HG02970 (cell line): ENCODE measurements at regions not wholly inside any gene's neighbourhood (a gene's known extent, or its start where the extent isn't known, plus 50 kb on each side); places are given as distances from the start of the nearest gene placed in this dataset.
"Not testable (repeated sequence)": the region's sequence is repeated elsewhere in the genome, so short reads cannot be mapped to it uniquely, and the experiment has no call there.

ENCODE experiments used
- ATAC-seq: cut with Tn5 transposase; IDR thresholded peaks from one replicate; pipeline ENCODE4 v1.9.1; 2021; ENCODE audit warnings: mild to moderate bottlenecking, moderate library complexity, moderate number of reproducible peaks; ENCODE audit not compliant: unreplicated experiment, low FRiP score

- no peak for ATAC-seq
Measured at GRCh38 chr6:145069966-145070365, 665.4 kb downstream of the EPM2A start.

DNA sequence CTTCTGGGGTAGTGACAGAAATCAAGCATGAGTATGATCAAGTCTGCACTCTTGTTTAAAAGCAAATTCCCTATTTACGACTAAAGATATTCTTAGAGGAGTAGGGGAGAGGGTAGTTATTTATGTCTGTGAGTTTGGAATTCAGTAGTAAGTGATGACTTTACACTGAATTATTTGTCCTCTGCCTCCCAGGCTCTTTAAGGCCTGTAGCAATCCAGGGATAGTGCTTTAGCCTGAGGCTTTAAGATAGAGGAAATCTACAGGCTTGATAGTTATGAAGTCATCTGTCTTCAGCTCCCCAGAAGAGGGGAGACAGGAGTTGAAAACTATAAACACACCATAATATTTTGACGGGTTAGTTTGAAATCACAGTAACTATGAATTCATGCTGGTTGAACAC lies 664.5 kb downstream of the EPM2A start:
- no peak for ATAC-seq

DNA sequence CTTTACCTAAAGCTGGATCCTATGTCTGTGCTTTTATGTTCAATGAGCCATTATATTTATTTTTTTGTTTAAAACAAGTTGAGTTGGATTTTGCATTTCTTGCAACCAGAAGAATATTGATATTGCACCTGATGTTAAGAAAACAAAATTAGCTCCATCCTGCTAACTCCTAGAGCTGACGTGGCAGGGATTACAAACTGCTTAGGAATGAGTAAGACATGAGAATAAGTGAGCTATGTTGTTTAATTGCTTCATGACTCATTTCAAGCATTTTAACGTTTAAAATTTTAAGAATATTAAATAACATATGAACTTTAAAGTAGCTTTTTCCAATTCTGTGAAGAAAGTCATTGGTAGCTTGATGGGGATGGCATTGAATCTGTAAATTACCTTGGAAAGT lies 663.5 kb downstream of the EPM2A start:
- no peak for ATAC-seq

GRCh38 chr6:145073811-145074210 lies 661.5 kb downstream of the EPM2A start:
- ATAC-seq: no peak

DNA sequence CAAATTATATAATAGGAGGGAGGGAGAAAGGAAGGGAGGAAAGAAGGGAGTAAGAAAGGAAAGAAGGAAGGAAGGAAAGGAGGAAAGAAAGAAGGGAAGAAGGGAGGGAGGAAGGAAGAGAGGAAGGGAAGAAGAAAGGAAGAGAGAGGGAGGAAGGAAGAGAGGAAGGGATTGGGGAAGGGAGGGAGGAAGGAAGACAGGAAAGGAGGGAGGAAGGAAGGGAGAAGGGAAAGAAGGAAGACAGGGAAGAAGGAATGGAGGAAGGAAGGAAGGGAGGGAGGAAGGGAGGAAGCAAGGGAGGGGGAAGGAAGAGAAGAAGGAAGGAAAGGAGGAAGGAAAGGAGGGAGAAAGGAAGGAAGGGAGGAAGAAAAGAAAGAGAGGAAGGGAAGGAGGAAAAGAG lies 660.5 kb downstream of the EPM2A start:
- no peak for ATAC-seq

GRCh38 chr6:145075425-145075824 lies 659.9 kb downstream of the EPM2A start:
- ATAC-seq: no peak

GRCh38 chr6:145076115-145076841 lies 659.0 kb downstream of the EPM2A start:
- ATAC-seq: no peak

DNA sequence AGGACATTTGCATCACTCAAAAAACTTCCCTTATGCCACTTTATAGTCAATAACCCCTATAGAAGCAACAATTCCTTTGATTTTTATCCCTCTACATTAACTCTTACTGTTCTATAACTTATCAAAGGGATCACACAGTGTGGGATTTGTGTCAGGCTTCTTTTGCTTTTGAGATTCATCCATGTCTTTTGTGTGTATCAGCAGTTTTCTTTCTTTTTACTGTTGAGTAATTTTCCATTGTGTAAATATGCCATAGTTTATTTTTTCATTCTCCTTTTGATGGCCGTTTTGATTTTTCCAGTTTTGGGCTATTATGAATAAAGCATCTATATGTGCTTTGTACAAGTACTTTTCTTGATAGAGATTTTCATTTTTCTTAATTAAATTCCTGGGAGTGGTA lies 657.9 kb downstream of the EPM2A start:
- ATAC-seq: no peak

- no peak for ATAC-seq
Measured at GRCh38 chr6:145080651-145081050, 654.7 kb downstream of the EPM2A start.

DNA sequence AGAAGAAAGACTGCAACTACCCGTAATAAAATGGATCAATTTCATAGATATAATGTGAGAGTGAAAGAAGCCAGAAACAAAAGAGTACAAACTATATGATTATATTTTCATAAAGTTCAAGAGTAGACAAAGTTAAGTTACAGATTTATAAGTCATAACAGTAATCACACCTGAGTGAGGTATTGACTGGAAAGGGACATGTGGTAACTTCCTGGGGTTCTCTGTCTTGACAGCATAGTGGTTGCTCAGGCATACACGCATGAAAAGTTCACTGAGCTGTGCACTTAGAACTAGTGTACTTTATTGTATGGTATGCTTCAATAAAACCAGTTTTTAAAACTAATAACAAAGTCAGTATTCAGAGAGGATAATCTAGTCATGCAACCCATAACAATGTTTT lies 653.6 kb downstream of the EPM2A start:
- ATAC-seq: no peak

- ATAC-seq: no peak
Measured at GRCh38 chr6:145082359-145082758, 653.0 kb downstream of the EPM2A start.

DNA sequence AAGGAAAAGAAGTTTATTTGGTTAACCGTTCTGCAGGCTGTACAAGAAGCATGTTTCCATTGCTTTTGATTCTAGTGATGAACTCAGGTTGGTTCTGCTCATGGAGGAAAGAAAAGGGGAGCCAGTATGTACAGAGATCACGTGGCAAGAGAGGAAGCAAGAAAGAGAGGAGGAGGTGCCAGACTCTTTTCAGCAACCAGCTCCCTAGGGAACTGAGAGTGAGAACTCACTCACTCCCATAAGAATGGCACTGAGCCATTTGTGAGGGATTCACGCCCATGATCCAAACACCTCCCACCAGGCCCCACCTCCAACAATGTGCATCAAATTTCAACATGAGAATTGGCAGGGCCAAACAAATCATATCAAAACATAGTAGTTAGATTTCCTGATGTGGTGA lies 649.1 kb downstream of the EPM2A start:
- no peak for ATAC-seq

DNA sequence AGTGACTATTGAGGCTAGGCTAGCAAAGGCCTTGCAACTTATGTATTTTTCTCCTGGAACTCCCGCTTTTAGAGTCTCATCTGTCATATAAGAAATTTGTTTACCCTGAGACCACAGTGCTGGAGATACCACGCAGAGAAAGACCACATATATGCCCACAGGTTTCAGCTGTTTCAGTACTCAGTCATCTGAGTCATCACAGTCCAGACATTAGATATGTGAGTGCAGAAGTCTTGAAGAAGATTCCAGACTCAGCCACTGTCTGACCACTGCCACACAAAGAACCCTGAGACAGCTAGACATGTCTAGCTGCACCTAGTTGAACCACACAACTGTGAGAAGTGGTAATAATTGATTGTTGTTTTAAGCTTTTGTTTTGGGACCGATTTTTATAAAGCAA lies 648.3 kb downstream of the EPM2A start:
- ATAC-seq: no peak

DNA sequence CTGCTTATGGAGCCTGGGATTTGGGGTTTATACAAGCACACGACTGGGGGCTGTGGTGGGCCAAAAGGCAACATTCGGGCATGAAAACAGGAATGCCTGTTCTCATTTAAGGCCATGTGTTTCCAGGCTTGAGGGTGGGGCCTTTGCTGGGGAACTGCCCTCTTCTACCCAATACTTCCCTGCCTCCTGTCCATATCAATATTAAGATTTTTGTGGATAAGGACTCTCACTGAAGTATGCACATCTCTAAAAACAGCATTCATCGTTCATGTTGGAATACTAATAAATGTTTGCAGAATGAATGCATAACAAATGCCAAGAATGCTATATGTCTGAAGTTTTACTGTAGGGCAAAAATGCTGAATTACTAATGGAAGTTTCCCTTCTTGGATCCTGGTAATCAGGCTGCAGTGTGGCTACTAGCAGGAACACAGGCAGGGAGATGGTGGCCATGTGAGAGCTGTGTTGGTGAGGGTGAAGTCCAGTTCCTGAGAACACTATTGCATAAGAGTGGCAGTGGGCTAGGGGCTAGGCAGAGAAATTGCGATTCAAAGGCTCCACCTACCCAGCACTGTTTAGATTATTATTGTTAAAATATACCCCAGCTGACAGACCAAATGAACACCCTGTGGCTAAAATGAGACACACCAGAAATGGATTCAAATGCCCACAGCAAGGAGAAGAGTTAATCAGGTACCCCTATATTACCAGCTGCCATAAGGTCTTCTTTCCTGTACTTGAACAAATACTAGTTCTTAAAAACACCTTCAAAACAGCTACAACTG lies 644.3 kb downstream of the EPM2A start:
- ATAC-seq: no peak

- ATAC-seq: no peak
Measured at GRCh38 chr6:145091586-145092142, 643.7 kb downstream of the EPM2A start.

DNA sequence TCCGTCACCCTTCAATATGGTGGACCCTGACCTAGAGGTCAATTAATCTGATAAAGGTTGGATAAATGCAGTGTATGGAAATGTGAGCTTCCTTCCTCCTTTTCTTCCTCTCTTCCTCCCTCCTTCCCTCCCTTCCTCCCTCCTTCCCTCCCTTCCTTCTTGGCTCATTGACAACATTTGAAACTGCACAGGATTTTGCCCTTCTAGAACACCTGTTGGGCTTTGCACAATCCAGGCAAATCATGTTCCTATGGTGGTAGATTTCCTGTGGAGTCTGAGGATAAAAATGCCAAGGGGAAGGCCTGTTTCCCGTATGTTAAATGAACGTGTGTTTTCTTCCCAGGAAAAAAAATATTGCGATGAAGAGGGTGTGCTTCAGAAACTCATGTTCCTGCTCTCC lies 642.8 kb downstream of the EPM2A start:
- ATAC-seq: no peak

DNA sequence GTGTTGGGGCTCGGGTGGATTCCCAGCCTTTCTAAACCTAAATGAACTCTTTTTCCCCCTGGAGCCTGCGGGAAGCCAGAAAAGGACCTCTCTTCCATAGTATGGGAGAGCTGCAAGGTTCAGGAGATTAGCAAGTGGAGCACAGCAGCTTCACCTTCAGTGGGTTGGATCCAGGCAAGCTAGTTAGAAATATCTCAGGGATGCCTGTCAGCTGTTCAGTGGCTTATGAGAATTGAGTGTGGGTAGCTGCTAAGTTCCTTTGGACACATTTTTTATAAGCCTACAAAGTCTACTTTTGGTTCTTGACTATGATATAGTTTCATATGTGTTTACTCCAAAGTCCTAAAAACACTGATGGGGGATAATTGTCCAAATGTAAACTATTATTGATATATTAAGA lies 642.1 kb downstream of the EPM2A start:
- ATAC-seq: no peak

DNA sequence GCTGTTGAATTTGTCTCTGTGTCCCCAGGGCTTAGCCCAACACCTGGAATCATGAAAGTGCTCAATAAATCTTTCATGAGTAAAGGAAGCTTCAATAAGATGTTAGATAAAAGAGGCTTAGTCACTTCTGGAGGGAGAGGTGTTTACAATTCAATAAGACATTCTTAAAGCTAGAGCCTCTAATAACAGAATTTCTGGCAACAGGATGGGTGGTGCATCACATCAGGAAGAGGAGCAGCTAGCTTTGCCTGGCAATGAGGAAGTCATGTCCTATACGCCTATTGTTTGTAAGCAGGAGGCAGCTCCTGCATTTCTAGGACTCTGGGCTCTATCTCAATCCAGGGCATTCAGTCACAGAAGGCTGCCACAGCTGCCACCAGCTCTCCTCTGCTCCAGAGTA lies 638.5 kb downstream of the EPM2A start:
- ATAC-seq: no peak

DNA sequence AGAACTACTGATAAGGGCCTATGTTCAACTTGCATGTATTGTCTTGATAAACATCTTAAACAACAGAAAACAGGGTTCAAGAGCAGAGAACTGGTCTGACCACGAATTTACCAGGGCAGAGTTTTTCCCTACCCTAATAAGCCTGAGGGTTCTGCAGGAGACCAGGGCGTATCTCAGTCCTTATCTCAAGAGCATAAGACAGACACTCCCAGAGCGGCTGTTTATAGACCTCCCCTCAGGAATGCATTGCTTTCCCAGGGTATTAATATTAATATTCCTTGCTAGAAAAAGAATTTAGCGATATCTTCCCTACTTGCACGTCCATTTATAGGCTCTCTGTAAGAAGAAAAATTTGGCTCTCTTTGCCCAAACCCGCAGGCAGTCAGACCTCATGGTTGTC lies 637.2 kb downstream of the EPM2A start:
- ATAC-seq: not testable (repeated sequence)

DNA sequence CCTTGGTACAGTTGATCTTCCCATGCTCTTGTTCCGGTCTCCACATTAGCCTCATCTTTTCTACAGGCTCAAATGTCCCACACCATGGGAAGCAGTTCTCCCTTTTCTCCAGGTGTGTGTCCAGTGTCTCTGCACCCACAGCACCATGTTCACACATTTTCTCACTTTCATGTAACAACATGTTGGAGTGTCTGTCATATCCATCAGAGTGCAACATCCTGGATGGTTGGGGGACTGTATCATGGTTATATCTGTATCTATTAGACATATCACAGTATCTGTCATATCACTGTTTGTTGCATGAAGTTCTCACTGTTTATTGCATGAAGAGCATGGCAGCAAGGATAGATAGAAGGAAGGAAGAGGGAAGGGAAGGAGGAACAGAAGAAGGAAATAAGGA lies 635.6 kb downstream of the EPM2A start:
- no peak for ATAC-seq

GRCh38 chr6:145110109-145110508 lies 625.2 kb downstream of the EPM2A start:
- ATAC-seq: no peak

- not testable (repeated sequence) for ATAC-seq
Measured at GRCh38 chr6:145111407-145111806, 623.9 kb downstream of the EPM2A start.
